Stimulated activated CD8-positive, alpha-beta memory T cell treated with anti-CD3 and anti-CD28 coated beads, Interleukin-2, amount 100 ng/mL, for 48 hours (primary cell): ENCODE measurements at regions not wholly inside any gene's neighbourhood (a gene's known extent, or its start where the extent isn't known, plus 50 kb on each side); places are given as distances from the start of the nearest gene placed in this dataset.
A peak's percentile ranks its signal among the peaks of the same experiment; 100 is the strongest.

Experiments used
- DNase-seq, 2 donors: peaks; one replicate each; pipeline ENCODE4 v3.0.0-alpha.2; 2020; ENCODE audit warnings: low read depth in 2 of 2

GRCh38 chr2:12057436-12058166, 311.2 kb downstream of the LPIN1 start:
- peak; percentile 39 to 41 for DNase-seq

GRCh38 chr2:12059616-12060441, 313.4 kb downstream of the LPIN1 start:
- no peak for DNase-seq

GRCh38 chr2:12060886-12061285, 314.5 kb downstream of the LPIN1 start:
- DNase-seq = no peak

DNA sequence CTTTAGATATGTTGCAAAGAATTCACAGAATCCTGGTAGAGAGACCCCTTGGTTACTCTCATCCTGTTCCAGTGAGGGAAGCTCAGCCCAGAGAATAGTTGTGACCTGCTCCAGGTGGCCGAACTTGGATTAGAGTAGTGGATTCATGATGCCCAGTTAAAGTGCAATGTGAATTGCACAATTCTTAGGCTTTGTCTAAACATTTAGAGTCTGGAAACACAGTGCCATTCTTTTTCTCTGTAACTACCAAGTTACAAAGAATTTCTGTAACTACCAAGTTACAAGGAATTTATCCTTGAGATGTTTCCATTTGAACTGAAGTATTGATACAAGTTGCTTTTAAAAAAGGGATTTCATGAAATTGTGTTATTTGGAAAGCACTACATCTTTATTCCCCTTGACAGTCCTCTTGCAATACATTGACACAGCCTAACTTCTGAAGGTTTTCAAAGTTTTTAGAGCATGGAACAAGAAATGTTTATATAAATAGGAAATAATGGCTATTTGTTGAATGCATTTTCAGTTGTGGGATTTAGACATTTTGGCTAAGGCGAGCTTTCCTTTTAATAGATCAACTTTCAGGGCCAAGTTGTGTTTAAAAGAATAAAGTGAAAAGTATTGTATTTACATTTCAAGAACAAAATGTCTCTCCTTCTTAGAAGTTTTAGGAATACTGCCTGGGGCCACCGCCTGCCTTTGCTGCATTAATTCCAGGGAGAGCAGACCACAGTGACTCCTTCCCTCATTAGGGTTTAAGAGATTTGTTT, 315.0 kb downstream of the LPIN1 start:
- DNase-seq = no peak

DNA sequence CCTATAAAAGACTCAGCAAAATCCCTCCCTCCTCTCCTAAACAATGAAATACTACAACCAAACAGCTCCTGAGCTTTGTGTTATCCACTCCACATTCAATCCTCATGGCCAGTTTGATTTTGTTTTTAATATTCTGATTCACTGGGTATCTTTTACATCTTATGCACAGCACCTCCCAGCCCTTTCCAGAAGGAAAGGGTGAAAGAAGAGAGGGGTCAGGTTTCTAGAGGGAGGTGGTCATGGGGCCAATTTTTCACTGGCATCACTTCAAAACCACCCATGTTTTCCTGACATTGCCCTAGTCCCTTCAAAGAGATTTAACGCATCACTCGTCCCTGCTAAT, 315.6 kb downstream of the LPIN1 start:
- DNase-seq = no peak

DNA sequence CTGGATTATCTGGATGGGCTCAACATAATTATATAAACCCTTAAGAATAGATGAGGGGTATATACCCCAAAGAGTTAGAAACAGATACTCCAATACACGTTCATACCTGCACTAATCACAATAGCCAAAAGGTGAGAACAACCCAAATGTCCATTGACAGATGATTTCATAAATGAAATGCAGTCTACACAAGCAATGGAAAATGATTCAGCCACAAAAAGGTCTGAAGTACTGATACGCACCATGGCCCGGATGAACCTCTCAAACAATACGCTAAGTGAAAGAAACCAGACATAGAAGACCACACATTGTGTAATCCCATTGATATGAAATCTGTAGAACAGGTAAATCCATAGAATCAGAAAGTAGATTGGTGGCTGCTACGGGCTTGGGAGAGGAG, 316.8 kb downstream of the LPIN1 start:
- DNase-seq = no peak

DNA sequence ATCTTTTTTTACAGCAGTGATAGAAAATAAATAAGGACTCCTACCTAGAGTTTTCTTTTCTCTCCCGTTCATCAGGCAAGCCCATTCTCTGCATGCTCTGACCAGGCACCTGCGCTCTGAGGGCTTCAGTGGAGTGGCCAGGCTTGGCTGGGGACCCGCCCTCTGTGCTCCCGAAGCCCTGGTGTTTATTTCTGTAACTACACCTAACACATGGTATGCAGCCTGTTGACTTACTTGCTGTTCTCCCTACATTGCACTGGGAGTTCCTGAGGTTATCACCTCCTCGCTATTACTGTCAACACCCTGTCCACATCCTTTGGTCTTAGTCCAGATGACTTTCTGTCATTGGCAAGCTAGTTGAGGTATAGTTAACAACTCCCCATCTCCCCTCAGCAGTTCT, 317.7 kb downstream of the LPIN1 start:
- DNase-seq = no peak

DNA sequence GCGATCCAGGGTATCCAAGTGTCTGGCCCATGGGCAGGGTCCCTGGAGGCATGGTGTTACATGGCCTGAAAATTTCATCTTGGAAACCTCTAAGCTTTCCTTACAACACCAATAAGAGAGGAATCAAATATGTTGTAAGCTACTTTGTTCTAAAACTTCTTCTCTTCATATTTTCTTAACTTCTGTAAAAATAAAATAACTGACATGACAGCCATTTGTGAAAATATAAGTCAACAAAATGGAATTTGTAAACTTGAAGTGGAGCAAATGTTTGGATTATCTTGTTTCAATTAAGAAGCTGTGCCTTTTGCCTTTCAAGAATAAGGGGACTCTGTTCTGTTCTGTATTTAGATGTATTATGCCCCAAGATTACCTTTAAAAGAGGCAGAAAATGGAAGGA, 319.7 kb downstream of the LPIN1 start:
- DNase-seq = no peak

DNA sequence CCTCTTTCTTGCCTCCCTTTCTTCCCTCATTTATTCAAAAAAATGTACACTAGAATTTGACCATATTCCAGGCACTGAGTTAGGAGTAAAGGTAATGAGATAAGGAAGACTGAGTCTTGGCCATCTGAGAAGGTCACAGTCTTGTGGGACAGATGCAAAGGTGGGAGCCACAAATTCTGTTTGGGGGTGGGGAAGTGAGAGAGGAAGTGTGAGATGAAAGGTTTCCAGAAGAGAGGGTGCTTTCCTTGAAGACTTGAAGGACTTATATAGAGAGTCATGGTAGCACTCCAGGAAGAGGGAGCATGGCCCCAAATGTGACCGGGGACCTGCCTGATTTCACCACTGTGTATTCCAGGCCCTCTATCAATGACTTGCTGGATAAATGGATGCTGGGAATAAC, 320.6 kb downstream of the LPIN1 start:
- no peak for DNase-seq

- no peak for DNase-seq
Observed at GRCh38 chr2:12068796-12069538, 322.5 kb downstream of the LPIN1 start.

GRCh38 chr2:12070153-12070552, 323.7 kb downstream of the LPIN1 start:
- no peak for DNase-seq

GRCh38 chr2:12070581-12070980, 324.1 kb downstream of the LPIN1 start:
- no peak for DNase-seq

DNA sequence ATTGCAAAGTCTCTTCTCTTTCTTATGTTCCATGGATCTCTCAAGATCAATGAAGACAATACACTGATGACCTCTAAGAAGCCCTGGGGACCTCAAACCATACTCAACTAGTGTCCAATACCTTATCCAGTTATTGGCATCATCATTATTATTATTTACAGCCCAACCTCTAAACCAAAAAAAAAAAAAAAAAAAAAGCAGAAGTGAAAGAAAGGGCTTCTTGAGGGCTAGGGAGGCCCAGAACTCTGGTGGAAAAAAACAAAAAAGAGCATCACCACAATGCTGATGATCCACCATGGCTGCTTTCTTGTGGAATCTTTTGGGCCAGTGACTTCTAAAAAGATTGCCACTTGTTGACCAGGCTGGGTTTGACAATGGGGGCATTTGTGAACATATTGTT, 324.9 kb downstream of the LPIN1 start:
- DNase-seq = no peak

DNA sequence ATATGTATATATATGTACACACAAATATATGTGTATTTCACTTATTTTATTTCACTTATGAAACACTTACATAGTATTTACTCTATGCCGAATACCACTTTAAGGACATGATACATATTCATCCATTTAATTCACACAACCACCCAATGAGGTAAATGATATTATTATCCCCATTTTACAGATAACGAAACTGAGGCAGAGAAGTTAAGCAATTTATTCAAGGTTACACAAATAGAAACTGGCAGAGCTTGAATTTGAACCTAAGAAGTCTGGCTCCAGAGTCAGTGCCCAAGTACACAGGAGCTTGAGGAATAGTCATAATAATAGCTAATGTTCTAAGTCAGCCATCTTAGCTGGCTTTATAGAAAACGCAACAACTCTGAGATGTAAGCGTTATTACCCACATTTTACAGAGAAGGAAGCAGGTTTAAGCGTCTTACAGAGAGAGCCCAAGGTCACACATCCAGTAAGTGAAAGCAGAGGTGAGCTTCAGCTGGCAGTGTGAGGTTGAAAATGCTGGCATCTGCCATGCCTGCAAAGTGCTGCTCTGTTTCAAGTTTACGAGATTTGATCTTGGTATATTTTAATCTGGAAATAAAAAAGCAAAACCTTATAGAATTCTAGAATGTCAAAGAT, 326.9 kb downstream of the LPIN1 start:
- DNase-seq = no peak

- no peak for DNase-seq
Observed at GRCh38 chr2:12074126-12074844, 327.9 kb downstream of the LPIN1 start.

DNA sequence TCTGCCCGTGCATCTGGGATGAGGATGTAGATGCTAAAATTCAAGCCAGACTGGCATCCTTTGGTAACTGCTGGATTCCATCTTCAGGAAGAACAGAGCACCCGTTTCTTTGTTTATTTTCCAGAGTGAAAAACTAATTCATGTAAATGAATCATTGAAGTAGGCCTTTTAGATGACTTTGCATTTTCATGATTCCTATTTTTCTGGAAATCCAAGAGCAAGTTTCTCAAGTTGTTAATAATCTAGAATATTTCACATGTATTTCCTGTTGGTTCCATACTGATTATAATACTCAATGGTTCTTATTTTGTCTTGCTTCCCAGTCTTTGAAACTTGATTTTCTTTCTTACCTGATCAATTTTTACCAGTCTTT, 328.4 kb downstream of the LPIN1 start:
- no peak for DNase-seq

DNA sequence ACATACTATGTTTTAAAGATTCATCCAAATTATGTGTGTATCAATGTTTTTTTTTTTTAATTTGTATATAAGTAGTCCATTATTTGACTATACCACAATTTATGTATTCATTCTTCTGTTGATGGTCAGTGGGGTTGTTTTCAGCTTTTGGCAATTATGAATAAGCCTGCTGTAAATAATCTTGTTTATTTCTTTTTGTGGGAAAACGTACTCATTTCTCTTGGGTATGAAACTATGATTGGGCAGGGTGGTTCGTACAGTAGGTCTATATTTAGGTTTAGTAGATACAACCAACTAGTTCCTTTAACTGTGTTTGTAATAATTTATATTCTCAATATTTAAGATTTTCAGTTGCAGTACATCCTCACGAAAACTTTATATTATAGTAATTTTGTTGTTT, 329.2 kb downstream of the LPIN1 start:
- DNase-seq = no peak

DNA sequence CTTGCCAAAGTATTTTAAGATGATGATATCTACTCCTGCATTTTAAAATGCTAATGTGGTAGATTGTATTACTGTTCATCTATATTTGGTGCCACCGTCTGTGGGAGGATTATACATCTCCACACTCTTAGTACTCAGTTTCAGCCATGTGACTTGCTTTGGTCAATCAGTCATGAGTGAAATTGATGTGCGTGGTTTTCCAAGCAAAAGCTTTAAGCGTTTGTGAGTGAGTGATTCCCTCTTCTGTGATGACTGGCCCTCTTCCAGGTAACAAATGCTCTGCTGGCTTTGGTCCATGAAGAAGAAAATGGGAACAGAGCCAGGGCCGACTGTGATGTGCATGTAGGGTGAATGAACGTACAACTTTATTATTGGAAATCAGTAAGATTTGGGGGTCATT, 330.4 kb downstream of the LPIN1 start:
- no peak for DNase-seq

GRCh38 chr2:12080360-12080759, 333.9 kb downstream of the LPIN1 start:
- DNase-seq = no peak

DNA sequence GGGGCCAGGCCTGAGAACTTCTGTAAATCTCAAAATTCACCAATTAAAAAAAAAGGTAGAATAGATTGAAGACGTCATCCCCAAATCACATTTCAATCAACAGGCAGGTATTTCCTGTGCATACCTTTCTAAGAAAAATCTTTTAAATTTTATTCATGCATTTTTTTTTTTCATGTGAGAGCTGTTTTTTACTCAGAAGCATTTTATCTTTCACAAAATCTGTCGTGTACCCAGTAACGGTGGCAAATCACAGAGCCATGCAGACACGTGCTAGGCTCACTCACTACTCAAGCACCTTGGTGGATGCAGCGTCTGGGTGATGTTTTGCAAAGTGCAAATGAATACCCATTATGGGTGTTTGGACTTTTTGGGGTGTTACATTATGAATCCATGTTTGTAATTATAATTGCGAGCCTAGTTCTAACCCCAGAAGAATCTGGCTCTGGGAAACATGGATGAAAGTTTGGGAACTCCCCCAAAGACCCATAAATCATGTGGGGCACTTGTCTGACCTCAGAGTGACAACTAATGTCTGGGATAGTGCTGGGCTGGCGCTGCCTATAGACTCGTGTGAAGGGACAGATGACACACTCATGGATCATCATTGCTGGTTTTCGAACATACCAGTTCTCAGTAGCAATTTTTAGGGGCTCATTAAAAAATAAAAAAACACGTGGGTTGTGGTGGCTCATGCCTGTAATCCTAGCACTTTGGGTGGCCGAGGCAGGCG, 335.2 kb downstream of the LPIN1 start:
- no peak for DNase-seq
